ENCODE measurements at regions not wholly inside any gene's neighbourhood (a gene's known extent, or its start where the extent isn't known, plus 50 kb on each side); places are given as distances from the start of the nearest gene placed in this dataset.

GRCh38 chr14:39628087-39628486, 195.9 kb upstream of the FBXO33 start:
- TF ChIP-seq, protein P1, sequence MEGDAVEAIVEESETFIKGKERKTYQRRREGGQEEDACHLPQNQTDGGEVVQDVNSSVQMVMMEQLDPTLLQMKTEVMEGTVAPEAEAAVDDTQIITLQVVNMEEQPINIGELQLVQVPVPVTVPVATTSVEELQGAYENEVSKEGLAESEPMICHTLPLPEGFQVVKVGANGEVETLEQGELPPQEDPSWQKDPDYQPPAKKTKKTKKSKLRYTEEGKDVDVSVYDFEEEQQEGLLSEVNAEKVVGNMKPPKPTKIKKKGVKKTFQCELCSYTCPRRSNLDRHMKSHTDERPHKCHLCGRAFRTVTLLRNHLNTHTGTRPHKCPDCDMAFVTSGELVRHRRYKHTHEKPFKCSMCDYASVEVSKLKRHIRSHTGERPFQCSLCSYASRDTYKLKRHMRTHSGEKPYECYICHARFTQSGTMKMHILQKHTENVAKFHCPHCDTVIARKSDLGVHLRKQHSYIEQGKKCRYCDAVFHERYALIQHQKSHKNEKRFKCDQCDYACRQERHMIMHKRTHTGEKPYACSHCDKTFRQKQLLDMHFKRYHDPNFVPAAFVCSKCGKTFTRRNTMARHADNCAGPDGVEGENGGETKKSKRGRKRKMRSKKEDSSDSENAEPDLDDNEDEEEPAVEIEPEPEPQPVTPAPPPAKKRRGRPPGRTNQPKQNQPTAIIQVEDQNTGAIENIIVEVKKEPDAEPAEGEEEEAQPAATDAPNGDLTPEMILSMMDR (IDR thresholded peaks at IDR 0.05; ENCODE audit: insufficient read depth, low read length, severe bottlenecking) = no peak
- no peaks in the 10 kb centered on the region for H3K27me3 ChIP-seq (ENCODE audit: control insufficient read depth, insufficient read depth, low read length)
- no peak for DNase-seq (ENCODE audit: low read depth)
- H3K4me3 ChIP-seq (ENCODE audit: low read depth, low read length) = no peak overlapping the region
- no peaks in the 10 kb centered on the region for H3K36me3 ChIP-seq (ENCODE audit: control insufficient read depth, insufficient read depth, low read length)
- FAIRE-seq = no peak

DNA sequence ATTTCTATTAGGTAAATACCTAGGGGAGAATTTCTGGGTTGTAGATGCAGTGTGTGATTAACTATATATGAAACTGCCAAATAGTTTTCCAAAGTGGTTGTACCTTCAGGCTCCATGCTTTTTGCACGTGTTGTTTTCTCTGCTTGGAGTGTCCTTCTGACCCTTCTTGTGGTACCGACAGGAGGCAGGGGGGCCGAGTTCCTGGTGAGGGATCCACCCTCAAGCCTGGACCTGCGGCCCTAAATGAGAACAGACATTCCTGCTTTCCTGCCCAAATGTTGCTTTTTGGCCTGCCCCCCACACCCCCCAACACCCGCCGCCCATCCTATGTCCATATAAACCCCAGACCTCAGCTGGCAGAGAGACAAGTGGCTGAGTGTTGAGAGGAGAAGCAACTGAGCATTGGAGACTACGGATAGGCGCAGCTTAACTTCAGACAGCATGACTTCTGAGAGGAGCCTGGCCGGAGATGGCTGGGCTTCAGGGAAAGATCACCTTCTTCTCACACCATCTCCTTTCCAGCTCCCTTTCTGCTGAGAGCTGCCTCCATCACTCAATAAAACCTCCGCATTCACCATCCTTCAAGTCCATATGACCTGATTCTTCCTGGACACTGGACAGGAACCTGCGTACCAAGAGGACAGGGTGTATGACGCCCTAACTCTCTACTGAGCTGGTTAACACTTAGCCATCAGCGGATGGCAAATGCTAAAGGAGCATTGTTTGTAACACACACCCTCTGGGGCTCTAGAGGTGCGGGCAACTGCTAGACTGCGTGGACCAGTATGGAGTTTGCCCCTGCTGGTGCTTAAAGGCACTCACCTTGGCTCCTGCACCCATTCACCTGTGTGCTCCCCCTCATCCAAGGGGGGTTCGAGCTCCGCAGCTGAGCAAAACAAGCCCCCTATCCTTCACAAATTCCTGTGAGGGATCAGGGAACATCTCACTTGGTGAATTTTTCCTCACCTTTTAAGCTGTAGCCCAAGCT, 194.7 kb upstream of the FBXO33 start:
- Histone ChIP-seq H3K36me3 (ENCODE audit: control insufficient read depth, insufficient read depth, low read length) (no peaks in the 10 kb centered on the region), H3K4me3 (ENCODE audit: low read depth, low read length) (no peak overlapping the region)
- FAIRE-seq = no peak

GRCh38 chr14:39621678-39622077, 189.4 kb upstream of the FBXO33 start:
- DNase-seq (ENCODE audit: low read depth) (no peak), FAIRE-seq (no peak)
- Histone ChIP-seq H3K4me3 (ENCODE audit: low read depth, low read length) (no peak overlapping the region), H3K36me3 (ENCODE audit: control insufficient read depth, insufficient read depth, low read length) (no peaks in the 10 kb centered on the region), H3K27me3 (ENCODE audit: control insufficient read depth, insufficient read depth, low read length) (no peaks in the 10 kb centered on the region)
- TF ChIP-seq, protein P1 (IDR thresholded peaks at IDR 0.05; ENCODE audit: insufficient read depth, low read length, severe bottlenecking) = no peak

More for the DNA sequence above, 194.7 kb upstream of the FBXO33 start:
- no peak for DNase-seq (ENCODE audit: low read depth)
- no peaks in the 10 kb centered on the region for H3K27me3 ChIP-seq (ENCODE audit: control insufficient read depth, insufficient read depth, low read length)
- TF ChIP-seq, protein P1 (IDR thresholded peaks at IDR 0.05; ENCODE audit: insufficient read depth, low read length, severe bottlenecking) = no peak

GRCh38 chr14:39621223-39621622, 189.0 kb upstream of the FBXO33 start:
- DNase-seq (ENCODE audit: low read depth) = no peak
- no peak overlapping the region for H3K4me3 ChIP-seq (ENCODE audit: low read depth, low read length)
- no peaks in the 10 kb centered on the region for H3K36me3 ChIP-seq (ENCODE audit: control insufficient read depth, insufficient read depth, low read length)
- no peak for FAIRE-seq
- TF ChIP-seq, protein P1 (IDR thresholded peaks at IDR 0.05; ENCODE audit: insufficient read depth, low read length, severe bottlenecking) = no peak
- H3K27me3 ChIP-seq (ENCODE audit: control insufficient read depth, insufficient read depth, low read length) = no peaks in the 10 kb centered on the region

- FAIRE-seq (no peak), DNase-seq (ENCODE audit: low read depth) (no peak)
- TF ChIP-seq, protein P1 (IDR thresholded peaks at IDR 0.05; ENCODE audit: insufficient read depth, low read length, severe bottlenecking) = no peak
- Histone ChIP-seq H3K27me3 (ENCODE audit: control insufficient read depth, insufficient read depth, low read length) (no peaks in the 10 kb centered on the region), H3K36me3 (ENCODE audit: control insufficient read depth, insufficient read depth, low read length) (no peaks in the 10 kb centered on the region), H3K4me3 (ENCODE audit: low read depth, low read length) (no peak overlapping the region)
Observed at GRCh38 chr14:39617537-39617936, 185.3 kb upstream of the FBXO33 start.

All from bronchial epithelial cell (primary cell).